B cell (primary cell): ENCODE measurements at regions not wholly inside any gene's neighbourhood (a gene's known extent, or its start where the extent isn't known, plus 50 kb on each side); places are given as distances from the start of the nearest gene placed in this dataset.

Source experiments
- CTCF ChIP-seq: fragments of 200-600 bp; IDR thresholded peaks from one replicate; pipeline ENCODE4 v1.8.0; 2022; ENCODE audit warnings: antibody characterized with exemption, mild to moderate bottlenecking
- EZH2 ChIP-seq: IDR thresholded peaks from 2 replicates; pipeline ENCODE4 v1.6.1; 2012; ENCODE audit warnings: borderline replicate concordance, low read depth, mild to moderate bottlenecking, moderate library complexity, low read length; ENCODE audit not compliant: insufficient read depth, poor library complexity, severe bottlenecking

GRCh38 chr11:15875943-15876342 lies 480.4 kb downstream of the SOX6 start:
- TF ChIP-seq CTCF (no peak), EZH2 (no peak)
